HG02588 (cell line): ENCODE measurements at regions not wholly inside any gene's neighbourhood (a gene's known extent, or its start where the extent isn't known, plus 50 kb on each side); places are given as distances from the start of the nearest gene placed in this dataset.
A peak's percentile ranks its signal among the peaks of the same experiment; 100 is the strongest.
"Not testable (repeated sequence)": the region's sequence is repeated elsewhere in the genome, so short reads cannot be mapped to it uniquely, and the experiment has no call there.

Experiments
- ATAC-seq: cut with Tn5 transposase; IDR thresholded peaks from one replicate; pipeline ENCODE4 v1.9.1; 2021; ENCODE audit warnings: mild to moderate bottlenecking, moderate library complexity; ENCODE audit not compliant: unreplicated experiment

DNA sequence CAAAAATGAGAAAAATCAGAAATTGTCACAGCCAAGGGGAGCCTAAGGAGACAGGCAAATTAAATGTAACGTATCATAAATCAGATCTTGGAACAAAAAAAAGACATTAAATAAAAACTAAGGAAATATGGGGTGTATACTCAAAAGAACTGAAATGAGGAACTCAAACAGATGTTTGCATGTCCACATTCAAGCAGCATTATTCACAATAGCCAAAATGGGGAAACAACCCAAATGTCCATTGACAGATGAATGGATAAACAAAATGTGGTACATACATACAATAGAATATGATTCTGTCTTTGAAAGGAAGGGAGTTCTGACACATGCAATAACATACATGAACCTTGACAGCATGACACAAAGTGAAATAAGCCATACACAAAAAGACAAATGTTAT is 155.8 kb upstream of the KLF7 start:
- ATAC-seq: no peak

DNA sequence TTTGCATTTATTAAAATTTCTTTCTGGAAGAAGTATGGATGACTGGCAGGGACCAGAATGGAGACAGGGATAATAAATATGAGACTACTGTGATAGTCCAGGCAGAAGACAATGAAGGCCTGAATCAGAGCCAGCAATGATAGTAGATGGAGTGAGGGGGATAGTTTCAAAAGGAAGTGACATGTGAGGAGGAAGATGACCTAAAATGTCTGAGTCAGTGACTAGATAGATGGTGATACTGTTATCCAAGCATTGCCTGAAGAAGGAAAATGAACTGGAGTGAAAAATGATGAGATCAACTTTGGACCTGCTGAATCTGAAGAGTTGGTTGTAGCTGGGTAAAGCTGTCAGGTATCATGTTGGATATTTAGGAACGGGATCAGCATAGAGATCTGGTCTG is 158.3 kb upstream of the KLF7 start:
- no peak for ATAC-seq

DNA sequence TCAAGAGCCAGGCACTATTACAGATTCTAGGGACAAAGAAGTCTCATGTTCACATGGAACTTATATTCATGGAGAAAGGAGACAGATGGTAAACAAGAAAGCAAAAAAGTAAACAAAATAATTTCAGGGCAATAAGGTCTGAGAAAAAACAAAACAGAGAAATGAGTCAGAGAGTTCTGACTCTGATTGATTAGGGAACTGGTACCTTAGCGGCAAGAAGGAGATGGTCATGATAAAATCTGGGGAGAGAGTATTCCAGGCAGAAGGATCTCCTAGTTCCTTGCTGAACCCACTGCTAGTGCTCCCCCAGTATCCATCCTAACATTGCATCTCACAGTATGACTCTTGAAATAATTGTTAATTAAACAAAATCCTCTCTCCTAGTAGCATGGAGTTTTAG is 161.8 kb upstream of the KLF7 start:
- ATAC-seq: peak; percentile 32

DNA sequence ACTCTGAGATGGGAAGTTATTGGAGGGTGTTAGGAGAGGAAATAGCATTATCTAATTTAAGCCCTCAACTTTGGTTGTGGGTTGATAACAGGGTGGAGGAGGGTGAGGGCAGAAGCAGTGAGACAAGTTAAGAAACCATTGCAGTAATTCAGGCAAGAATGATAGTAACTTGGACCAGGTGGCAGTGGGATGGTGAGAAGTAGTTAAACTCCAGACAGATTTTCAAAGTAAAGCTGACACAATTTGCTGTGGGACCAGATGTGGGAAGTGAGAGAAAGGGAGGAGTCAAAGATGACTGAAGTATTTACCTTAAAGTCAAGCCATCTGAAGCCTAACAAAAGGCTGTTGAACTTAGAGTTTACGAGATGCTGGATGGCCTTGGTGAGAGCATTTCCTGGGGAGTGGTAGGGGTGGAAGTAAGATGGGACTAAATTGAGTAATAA is 163.2 kb upstream of the KLF7 start:
- peak; percentile 44 for ATAC-seq

DNA sequence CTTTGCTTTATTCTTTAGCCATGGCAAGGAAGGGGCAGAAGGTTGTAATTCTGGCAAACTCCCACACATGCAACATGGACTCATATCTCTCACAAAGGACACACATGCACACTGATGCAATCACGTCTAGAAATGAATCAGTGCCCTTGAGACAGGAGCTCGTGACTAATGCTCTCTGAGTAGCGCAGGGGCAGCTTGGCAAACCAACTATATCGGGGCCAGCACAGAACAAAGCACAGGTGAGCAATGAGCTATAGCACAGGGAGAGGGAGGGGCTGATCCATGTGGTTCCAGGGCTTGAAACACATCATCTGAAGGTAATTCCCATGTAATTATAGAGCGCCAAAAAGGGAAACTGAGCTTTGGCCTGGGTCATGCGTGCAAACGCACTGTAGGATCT is 165.2 kb upstream of the KLF7 start:
- peak; percentile 51 for ATAC-seq

DNA sequence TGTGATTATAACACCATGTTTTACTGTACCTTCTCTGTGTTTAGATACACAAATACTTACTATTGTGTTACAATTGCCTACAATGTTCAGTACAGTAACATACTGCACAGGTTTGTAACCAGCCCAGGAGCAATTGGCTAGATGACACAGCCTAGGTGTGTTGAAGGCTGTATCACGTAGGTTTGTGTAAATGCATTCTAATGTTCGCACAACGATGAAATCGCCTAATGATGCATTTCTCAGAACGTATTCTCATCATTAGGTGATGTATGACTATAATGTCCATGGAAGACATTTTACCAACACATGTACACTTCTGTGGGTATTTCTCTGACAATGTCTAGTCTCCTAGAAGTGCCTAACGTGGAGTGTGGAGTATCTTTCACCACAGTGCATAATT is 165.9 kb upstream of the KLF7 start:
- no peak for ATAC-seq

DNA sequence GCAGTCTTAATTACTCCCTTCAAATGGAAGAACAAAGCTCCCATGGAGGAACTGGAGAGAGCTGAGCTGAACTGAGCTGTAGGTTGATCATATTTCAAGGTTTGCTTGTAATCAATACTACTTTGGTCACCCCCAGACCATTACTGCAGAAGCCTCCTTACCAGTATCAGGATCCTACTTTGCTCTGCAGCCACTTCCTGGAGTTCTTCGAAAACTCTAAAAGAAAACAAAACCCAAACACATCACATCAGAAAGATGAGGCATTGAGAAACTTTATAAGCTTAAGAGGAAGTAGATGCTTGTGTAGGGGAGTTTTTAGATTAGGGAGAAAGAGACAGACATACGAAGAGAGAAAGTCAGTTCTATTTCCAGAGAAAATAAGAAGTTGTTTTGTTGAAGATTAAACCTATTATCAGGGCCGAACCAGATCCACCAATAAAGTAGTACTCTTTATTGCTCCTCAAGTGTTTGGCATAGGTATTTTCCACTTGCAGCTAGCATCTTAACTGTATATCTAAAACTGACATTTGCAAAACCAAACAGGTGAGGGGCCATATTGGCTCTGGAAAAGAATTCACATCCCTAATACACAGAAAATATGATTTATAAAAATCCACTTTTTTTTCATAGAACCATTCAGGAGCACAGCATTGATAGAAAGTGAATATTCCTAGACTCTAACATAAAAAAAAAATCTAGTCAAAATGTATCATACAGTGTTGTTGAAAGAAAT is 166.9 kb upstream of the KLF7 start:
- peak; percentile 27 for ATAC-seq

DNA sequence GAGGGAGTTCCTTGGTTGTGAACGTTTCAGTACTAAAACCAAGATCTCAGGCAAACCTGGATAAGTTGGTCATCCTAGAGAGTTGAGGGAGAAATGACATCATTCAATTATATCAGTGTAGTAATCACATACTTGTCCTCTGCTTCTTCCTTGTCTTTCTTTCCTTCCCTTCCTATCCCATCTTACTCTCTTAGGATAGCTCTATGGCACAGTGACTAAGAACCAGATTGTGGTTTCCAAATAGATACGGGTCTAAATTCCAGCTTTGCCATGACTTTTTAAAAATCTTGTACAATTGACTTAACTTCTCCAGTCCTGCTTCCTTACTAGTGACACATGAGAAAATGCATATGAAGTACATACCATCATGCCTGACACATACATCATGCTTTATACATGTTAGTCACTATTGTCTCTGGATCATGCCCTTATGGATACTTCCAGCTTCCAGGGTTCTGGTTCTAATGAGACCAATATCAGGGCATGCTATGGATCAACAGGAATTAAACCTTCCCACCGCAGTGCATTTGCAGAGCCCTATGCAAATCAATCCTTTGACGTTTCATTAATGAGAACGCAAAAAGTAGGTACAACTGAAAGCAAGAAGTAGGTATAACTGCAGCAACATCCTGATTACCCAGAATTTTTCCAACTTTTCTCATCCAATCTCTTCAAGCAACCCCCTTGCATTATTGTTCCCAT is 168.0 kb upstream of the KLF7 start:
- no peak for ATAC-seq

DNA sequence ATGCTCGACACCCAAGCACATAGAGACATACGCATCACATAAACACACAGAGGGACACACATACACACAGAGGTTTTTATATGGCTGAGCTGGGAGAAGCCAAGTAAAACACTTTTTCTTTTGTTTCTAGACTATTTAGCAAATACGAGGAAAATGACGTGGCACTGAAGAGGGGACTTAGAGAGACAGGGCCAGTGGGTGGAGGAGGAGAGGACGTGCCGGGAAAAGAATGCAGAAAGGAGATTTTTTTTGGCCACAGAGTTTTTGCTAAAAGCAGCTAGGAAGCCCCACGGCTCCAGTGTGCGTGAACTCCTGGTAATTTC is 168.5 kb upstream of the KLF7 start:
- peak; percentile 11 for ATAC-seq

DNA sequence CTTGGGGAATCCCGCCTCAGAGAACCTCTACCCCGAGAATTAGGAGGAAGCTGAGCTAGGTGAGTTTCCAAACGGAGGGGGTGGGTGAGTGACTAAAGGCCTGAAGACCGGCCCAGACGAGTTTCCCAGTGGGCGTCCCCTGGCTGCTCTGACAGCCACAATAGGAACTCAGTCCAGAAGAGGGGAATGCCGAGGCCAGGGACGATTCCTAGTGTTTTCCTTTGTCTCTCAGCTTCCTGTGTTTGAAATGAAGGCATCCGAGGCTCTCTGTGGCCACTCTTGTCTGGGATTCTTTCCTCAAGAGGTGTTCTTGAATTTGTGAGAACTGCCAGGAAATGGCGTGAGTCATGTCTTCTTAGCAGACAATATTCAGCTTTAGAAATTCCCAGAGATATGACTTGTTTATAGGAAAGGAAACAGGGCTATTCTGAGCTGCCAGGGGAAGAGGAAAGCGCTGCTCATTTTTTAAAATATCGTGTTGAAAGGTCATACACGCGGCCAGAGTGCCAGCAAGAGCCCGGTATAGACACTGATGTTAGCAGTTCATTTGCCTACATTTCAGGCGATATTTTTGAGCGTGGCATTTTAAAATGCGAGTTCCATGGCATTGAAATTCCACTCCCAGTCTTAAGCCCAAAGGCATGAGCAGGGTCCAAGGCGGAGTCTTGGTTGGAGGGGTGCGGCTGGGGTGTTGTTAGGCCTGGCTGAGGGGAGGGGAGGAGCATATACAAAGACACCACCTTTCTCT is 169.1 kb upstream of the KLF7 start:
- ATAC-seq: peak; percentile 39

DNA sequence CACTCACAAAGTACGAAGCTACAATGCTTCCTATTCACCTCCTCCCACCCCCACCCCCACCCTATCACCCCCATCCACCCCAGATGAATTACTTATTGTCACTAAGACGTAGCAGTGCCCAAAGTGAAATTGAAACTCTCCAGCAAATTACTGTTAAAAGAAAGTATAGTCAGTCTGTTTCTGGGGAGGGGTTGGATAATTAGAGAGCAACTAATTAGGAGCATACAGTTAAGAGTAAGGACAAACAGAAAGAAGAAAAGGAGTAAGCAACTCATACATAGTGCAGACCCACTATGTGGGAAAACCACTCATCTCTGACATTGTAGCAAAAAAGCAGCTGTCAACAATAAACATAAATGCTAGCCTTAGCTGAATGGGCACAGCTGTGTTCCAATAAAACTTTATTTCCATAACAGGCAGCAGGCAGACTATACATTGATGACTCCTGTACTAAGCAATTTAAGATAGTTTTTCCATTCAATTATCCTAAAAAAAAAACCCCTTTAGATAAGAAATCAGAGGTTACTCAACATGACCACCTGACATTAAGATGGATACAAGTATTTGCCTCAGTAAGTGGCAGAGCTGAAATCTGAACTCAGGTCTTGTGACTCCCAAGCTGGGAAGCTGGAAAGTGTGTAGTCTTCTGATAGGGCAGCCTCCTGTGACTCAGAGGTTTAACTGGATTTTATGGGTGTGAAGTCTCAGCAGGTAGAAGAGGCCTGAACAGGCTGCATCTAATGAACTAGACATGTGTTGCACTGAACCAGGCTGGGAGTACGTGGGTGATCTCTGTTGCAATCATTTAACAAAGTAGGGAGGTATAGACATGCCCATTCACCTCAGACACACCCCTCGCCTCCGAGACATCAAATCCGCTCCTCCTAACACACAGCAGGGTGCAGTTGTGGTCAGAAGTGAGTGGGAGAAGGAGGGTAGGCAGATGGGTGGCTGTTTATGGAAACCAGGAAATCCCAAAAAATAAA is 171.8 kb upstream of the KLF7 start:
- peak; percentile 35 for ATAC-seq

DNA sequence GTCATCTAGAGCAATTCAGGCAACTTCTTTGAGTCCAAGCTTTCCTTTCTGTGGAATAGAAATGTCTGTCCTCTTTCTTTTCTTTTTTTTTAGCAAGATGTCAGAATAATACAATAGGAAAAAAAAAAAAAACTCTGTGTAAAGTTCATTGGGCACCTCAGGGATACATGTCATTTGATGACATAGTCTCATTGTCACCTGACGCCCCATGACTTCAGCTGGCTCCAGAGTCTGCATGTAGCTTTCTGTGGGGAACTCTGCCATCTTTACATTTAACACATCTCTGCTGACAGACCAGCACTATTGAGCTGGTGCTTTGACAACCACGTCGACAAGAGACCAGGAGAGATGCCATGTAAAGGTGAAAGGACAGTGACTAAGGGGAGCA is 172.5 kb upstream of the KLF7 start:
- ATAC-seq: no peak

DNA sequence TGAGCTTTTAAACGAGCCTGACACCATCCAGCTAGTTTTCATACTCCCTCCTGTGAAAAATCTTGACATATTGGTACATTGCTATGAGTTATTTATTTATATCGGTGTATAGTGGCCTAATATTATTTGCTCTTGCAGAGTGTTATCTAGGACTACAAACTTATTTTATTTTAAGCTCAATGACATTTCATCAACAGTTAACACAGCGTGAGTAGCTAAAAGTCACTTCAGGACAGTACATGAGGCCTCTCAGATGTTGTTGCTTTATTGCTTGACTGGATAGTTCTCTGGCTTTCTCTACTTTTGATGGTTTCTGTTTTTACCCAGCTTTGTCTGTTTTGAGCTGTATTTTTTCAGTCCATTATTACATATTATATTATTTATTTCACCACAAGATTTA is 172.9 kb upstream of the KLF7 start:
- ATAC-seq: no peak

DNA sequence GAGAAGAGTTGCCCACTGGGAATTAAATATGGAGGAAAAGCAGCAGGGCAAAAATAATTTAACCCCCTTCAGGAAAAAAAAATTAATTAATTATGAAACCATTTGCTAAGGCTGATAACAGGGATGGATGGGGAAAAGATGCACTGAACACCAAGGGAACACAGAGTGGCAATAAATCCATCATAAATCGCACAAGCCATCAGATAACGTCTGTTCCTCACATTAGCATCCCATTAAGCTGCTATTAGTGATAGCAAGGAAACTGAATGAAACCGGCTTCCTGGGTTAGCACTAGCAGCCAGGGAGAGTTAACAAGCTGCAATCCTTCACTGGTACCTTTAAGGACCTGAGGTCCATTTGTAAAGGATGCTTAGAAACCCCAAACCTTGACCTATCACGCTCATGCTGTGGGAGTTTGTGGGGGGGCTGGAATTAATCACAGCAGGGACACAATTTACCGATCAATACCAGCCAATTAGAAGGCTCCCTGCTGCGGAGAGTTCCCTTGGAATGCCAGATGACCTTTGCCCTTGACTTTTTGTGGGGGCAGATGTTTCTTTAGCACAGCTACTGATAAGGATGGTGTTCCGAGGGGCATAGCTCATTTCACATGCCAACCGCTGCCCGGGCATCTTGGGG is 175.5 kb upstream of the KLF7 start:
- ATAC-seq: no peak

DNA sequence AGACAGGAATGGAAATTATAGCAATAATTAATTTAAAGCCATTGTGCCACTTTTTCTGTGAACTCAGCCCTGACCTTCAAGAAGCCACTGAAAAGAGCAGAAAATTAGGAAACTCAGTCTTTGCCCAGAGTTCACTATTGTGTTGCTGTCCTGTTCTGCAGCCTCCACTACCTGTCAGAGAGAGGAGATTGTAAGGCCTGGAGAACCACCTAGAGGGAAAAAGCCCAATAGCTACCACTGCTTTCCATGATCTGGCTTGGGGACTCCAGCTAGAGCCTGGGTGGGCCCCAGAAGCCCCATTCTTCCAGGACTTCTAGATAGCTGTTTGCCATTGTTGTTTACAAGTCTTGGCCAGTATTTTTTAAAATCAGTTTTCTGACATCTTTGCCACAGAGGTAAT is 176.1 kb upstream of the KLF7 start:
- ATAC-seq: no peak

DNA sequence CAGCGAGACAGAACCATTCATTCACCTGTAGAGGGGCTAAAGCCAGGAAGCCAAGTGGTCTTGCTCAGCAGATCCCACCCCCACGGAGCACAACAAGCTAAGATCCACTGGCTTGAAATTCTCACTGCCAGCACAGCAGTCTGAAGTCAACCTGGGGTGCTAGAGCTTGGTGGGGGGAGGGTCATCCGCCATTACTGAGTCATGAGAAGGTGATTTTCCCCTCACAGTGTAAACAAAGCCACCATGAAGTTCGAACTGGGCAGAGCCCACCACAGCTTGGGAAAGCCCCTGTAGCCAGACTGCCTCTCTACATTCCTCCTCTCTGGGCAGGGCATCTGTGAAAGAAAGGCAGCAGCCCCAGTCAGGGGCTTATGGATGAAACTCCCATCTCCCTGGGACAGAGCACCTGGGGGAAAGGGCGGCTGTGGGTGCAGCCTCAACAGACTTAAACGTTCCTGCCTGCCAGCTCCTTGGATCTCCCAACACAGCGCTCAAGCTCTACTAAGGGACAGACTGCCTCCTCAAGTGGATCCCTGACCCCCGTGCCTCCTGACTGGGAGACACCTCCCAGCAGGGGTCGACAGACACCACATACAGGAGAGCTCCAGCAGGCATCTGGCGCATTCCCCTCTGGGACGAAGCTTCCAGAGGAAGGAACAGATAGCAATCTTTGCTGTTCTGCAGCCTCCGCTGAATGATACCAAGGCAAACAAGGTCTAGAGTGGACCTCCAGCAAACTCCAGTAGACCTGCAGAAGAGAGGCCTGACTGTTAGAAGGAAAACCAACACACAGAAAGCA is 179.0 kb upstream of the KLF7 start:
- not testable (repeated sequence) for ATAC-seq

DNA sequence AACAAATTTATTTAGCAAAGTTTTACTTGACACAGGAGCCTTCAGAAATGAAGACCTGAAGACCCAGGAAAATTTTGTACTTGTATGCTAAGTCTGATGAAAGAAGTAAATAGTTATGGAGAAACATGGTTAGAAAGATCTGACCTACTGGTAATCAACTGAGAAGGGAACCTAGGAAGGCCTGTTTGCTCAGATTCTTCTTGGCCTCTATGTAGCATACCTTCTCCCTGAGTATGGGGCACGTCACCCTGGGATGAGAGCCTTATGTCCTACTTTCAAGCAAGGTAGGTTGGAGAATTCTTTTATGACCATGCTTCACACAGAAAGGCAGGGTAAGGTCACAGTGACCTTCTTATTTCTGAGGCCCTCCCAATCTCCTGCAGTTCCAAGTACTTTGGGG is 178.6 kb upstream of the CREB1 start:
- no peak for ATAC-seq

DNA sequence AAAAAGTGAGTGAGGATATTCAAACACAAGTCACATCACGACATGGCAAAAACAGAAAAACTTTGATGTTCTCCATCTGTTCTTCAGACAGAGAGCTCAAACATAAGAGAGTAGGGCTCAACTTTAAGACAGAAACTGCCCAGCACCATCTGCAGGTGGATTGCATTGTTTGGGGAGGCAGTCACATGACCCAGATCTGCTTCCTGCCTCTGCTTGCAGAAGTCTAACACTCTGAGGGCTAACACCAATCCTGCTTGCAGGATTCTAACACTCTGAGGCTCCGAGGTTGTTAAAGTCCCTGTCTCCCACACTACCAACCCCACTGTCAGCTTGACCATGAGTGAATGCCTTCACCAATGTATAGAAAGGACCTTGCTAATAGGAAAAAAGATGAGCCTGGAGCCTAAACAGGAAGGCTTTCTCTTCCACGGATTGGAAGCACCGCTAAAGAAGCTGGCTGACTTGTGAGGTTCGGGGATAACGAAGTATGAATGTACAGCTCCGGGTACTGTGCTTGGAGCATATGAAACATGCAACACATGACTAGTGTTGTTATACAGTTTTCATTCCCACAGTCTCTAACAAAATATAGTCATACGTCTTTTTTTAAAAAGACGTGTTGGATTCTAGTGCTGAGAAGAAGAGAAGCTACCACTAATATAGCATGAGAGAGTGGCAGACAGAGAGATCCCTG is 176.6 kb upstream of the CREB1 start:
- peak; percentile 89 for ATAC-seq

DNA sequence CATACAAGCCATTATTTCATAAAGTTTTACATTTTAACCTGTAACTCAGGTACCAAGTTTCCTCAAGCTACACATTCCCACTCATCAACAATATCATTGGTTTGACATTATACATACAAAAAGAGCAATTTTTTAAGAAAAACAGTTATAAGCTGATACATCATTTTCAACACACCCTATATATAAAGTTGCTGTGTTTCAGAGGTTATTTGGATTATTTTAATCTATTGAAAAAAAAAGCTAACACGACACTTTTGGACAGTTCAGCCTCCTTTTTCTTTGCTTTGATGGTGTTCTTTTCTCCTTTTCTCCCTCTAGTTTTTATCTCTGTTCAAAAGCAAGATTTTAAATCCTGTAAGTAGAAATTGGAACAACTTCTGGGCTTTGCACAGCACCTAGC is 175.9 kb upstream of the CREB1 start:
- no peak for ATAC-seq
